ENCODE measurements at regions not wholly inside any gene's neighbourhood (a gene's known extent, or its start where the extent isn't known, plus 50 kb on each side); places are given as distances from the start of the nearest gene placed in this dataset.

DNA sequence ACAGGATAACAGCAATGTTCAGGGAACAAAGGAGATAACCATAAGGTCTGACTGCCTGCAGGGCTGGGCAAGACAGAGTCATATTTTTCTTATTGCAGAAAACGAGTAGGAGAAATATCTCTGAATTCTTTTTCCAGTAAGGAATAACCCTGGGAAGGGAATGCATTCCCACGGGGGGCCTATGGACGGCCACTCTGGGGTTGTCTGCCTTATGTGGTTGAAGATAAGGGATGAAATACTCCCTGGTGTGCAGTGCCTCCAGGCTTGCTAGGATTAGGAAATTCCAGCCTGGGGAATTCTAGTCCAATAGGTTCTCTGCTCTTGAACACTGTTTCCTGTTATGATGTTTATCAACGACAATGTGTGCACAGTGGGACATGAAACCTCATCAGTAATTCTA is 185.3 kb upstream of the HSFY2 start:
- 85% methylated on average over 4 of the region's 4 CpGs for WGBS
- intact Hi-C loops (cut with DNase I) = no loop called here
- no peak for DNase-seq (ENCODE audit: low spot score)
- TF ChIP-seq POLR2AphosphoS5 (IDR thresholded peaks at IDR 0.05) = no peak
- no peak for TF ChIP-seq POLR2A (IDR thresholded peaks at IDR 0.05)
- TF ChIP-seq, protein P1, sequence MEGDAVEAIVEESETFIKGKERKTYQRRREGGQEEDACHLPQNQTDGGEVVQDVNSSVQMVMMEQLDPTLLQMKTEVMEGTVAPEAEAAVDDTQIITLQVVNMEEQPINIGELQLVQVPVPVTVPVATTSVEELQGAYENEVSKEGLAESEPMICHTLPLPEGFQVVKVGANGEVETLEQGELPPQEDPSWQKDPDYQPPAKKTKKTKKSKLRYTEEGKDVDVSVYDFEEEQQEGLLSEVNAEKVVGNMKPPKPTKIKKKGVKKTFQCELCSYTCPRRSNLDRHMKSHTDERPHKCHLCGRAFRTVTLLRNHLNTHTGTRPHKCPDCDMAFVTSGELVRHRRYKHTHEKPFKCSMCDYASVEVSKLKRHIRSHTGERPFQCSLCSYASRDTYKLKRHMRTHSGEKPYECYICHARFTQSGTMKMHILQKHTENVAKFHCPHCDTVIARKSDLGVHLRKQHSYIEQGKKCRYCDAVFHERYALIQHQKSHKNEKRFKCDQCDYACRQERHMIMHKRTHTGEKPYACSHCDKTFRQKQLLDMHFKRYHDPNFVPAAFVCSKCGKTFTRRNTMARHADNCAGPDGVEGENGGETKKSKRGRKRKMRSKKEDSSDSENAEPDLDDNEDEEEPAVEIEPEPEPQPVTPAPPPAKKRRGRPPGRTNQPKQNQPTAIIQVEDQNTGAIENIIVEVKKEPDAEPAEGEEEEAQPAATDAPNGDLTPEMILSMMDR (IDR thresholded peaks at IDR 0.05) = no peak
- Histone ChIP-seq H3K4me3 (no peak overlapping the region), H3K4me1 (replicated peaks) (no peaks in the 10 kb centered on the region), H3K27me3 (replicated peaks; ENCODE audit: insufficient read depth) (no peaks in the 10 kb centered on the region), H3K27ac (no peak overlapping the region), H3K9me3 (no peaks in the 10 kb centered on the region), H3K36me3 (no peaks in the 10 kb centered on the region)

DNA sequence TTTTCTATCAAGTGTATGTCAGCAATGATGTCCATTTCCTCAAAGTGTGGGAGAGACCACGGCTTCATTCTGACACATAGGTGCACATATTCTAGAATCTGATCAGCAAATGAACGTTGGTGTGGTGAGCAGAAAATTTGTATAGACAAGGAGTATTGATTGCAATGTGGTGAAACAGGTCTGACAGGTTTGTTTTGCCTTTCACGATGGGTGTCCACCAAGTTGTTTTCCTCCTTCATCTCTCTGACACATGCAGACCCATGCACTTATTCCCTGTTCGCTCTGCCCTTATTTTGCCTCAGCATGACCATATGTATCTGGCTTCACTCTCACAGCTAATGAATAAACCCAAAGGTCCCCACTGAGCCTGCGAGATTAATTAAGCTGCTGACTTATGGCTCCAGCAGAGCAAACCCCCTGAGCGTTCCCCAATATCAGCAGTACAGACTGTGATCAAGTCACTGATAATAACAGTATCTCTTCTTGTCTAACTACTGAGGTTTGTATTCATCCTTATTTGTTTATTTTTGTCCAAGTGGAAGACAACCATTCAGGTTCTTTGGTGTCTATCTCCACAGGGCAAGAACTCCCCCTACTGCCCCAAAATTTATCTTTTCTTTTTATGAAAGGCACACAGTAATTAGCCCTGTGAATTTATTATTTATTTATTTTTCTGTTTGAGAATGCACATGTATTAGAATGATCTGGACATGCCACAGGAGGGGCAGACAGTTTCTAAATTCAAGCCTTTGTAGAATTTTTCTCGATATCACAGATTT is 178.3 kb upstream of the HSFY2 start:
- H3K36me3 ChIP-seq = no peaks in the 10 kb centered on the region
- no peaks in the 10 kb centered on the region for H3K27me3 ChIP-seq (replicated peaks; ENCODE audit: insufficient read depth)
- intact Hi-C loops (cut with DNase I) = no loop called here
- DNase-seq (ENCODE audit: low spot score) = no peak
- WGBS = 61% methylated on average over 7 of the region's 7 CpGs
- no peaks in the 10 kb centered on the region for H3K9me3 ChIP-seq
- no peaks in the 10 kb centered on the region for H3K4me1 ChIP-seq (replicated peaks)
- no peak overlapping the region for H3K4me3 ChIP-seq
- H3K27ac ChIP-seq = no peak overlapping the region
- TF ChIP-seq, protein P1 (IDR thresholded peaks at IDR 0.05) = no peak
- TF ChIP-seq POLR2AphosphoS5 (IDR thresholded peaks at IDR 0.05) (no peak), POLR2A (IDR thresholded peaks at IDR 0.05) (no peak)

DNA sequence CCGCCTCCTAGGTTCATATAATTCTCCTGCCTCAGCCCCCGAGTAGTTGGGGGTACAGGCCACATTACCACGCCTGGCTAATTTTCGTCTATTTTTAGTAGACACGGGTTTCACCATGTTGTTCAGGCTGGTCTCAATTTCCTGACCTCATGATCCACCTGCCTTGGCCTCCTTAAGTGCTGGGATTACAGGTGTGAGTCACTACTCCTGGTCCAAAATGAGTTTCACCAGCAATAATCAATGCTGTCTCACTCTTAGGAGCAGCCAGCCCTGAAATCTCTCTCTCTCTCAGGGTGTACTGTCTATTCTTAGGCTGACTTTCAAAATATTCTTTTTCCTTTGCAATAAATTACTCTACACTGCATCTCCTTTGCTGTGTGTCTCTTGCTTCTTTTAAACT is 177.5 kb upstream of the HSFY2 start:
- WGBS = 84% methylated on average over 5 of the region's 5 CpGs
- Histone ChIP-seq H3K36me3 (no peaks in the 10 kb centered on the region), H3K27me3 (replicated peaks; ENCODE audit: insufficient read depth) (no peaks in the 10 kb centered on the region), H3K4me3 (no peak overlapping the region), H3K9me3 (no peaks in the 10 kb centered on the region), H3K27ac (no peak overlapping the region), H3K4me1 (replicated peaks) (no peaks in the 10 kb centered on the region)
- TF ChIP-seq POLR2AphosphoS5 (IDR thresholded peaks at IDR 0.05) (no peak), POLR2A (IDR thresholded peaks at IDR 0.05) (no peak)
- TF ChIP-seq, protein P1 (IDR thresholded peaks at IDR 0.05) = no peak
- intact Hi-C loops (cut with DNase I) = no loop called here
- no peak for DNase-seq (ENCODE audit: low spot score)

DNA sequence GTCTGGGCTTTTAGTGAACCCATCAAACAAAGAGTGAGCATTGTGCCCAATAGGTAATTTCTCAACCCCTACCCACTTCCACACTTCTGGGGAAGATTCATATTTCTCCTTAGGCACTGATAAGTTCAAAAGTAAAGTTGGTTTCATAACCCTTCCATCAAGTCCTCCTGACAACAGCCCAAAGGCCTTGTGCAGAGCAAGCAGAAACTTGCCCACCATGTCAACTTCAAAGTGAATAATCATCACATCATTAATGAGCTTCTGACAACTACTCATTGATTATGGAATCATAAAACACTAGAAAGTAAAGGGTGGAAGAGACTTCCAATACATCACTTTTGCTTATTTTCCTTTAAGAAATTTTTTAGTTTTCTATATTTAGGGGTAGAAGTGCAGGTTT is 163.3 kb upstream of the HSFY2 start:
- DNase-seq (ENCODE audit: low spot score) = no peak
- no peaks in the 10 kb centered on the region for H3K27me3 ChIP-seq (replicated peaks; ENCODE audit: insufficient read depth)
- no peaks in the 10 kb centered on the region for H3K36me3 ChIP-seq
- H3K27ac ChIP-seq = no peak overlapping the region
- no peaks in the 10 kb centered on the region for H3K9me3 ChIP-seq
- no peak overlapping the region for H3K4me3 ChIP-seq
- TF ChIP-seq POLR2AphosphoS5 (IDR thresholded peaks at IDR 0.05) (no peak), POLR2A (IDR thresholded peaks at IDR 0.05) (no peak)
- TF ChIP-seq, protein P1 (IDR thresholded peaks at IDR 0.05) = no peak
- intact Hi-C loops (cut with DNase I) = no loop called here
- H3K4me1 ChIP-seq (replicated peaks) = no peaks in the 10 kb centered on the region

DNA sequence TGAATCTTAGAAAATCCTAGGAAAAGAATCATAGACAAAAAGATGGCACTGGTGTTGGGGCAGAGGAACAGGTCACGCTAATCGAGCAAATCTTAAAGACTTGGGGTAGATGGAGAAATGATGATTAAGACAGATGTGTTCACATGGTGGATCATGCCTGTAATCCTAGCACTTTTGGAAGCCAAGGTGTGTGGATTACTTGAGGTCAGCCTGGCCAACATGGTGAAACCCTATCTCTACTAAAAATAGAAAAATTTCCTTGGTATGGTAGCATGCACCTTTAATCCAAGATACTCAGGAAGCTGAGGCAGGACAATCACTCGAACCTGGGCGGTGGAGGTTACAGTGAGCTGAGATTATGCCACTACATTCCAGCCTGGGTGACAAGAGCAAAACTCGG is 145.7 kb upstream of the HSFY2 start:
- no peak for DNase-seq (ENCODE audit: low spot score)
- no peaks in the 10 kb centered on the region for H3K27me3 ChIP-seq (replicated peaks; ENCODE audit: insufficient read depth)
- TF ChIP-seq POLR2A (IDR thresholded peaks at IDR 0.05) (no peak), POLR2AphosphoS5 (IDR thresholded peaks at IDR 0.05) (no peak)
- TF ChIP-seq, protein P1 (IDR thresholded peaks at IDR 0.05) = no peak
- no peaks in the 10 kb centered on the region for H3K4me1 ChIP-seq (replicated peaks)
- WGBS = 97% methylated on average over 5 of the region's 5 CpGs
- H3K9me3 ChIP-seq = no peaks in the 10 kb centered on the region
- no peak overlapping the region for H3K27ac ChIP-seq
- intact Hi-C loops (cut with DNase I) = no loop called here
- no peak overlapping the region for H3K4me3 ChIP-seq
- H3K36me3 ChIP-seq = no peaks in the 10 kb centered on the region
